ENCODE measurements at regions not wholly inside any gene's neighbourhood (a gene's known extent, or its start where the extent isn't known, plus 50 kb on each side); places are given as distances from the start of the nearest gene placed in this dataset.

- TF ChIP-seq CTCF (IDR thresholded peaks at IDR 0.05) (no peak), POLR2A (IDR thresholded peaks at IDR 0.05) (no peak), POLR2AphosphoS5 (IDR thresholded peaks at IDR 0.05) (no peak)
Observed at GRCh38 chr11:10978198-10978597, 120.3 kb upstream of the ZBED5 start.
